Fibroblast of lung (primary cell): ENCODE measurements at regions not wholly inside any gene's neighbourhood (a gene's known extent, or its start where the extent isn't known, plus 50 kb on each side); places are given as distances from the start of the nearest gene placed in this dataset.

Source experiments
- DNase-seq, 2 donors: peaks; one replicate each; pipeline versions ENCODE4 v3.0.0 to v3.0.0-alpha.2; 2010; ENCODE audit warnings: low read depth in 2 of 2
- H2AFZ ChIP-seq: 2 replicates; pipeline ENCODE4 v1.5.1; 2012; ENCODE audit warnings: low read length, control low read depth, inconsistent platforms
- H3K27ac ChIP-seq: 2 replicates; pipeline ENCODE4 v1.5.1; 2011; ENCODE audit warnings: low read length, control low read depth; ENCODE audit not compliant: insufficient read depth
- H3K27me3 ChIP-seq: 2 replicates; pipeline ENCODE4 v1.5.1; 2011; ENCODE audit warnings: mild to moderate bottlenecking, low read length; ENCODE audit not compliant: control insufficient read depth, insufficient read depth
- H3K36me3 ChIP-seq: 2 replicates; pipeline ENCODE4 v1.5.1; 2011; ENCODE audit warnings: low read length; ENCODE audit not compliant: control insufficient read depth, insufficient read depth
- H3K4me1 ChIP-seq: 2 replicates; pipeline ENCODE4 v1.5.1; 2011; ENCODE audit warnings: low read length; ENCODE audit not compliant: control insufficient read depth, insufficient read depth; ENCODE audit errors: extremely low read depth
- H3K4me2 ChIP-seq: 2 replicates; pipeline ENCODE4 v1.5.1; 2011; ENCODE audit warnings: low read length, control low read depth; ENCODE audit not compliant: insufficient read depth; ENCODE audit errors: extremely low read depth
- H3K4me3 ChIP-seq, 4 experiments: fragments of 200-600 bp in 1 of 4; sonication (generic) in 1 of 4; replicated peaks in 1 of 4; 2 replicates each; pipeline ENCODE4 v1.5.1; 2011 to 2016; ENCODE audit warnings: low read length in 4 of 4, low read depth in 3 of 4, mild to moderate bottlenecking in 3 of 4, control low read depth in 2 of 4, inconsistent platforms in 1 of 4, mixed read lengths in 1 of 4; ENCODE audit not compliant: insufficient read depth in 1 of 4; ENCODE audit errors: control extremely low read depth in 1 of 4
- H3K79me2 ChIP-seq: 2 replicates; pipeline ENCODE4 v1.5.1; 2012; ENCODE audit warnings: mild to moderate bottlenecking, low read length, inconsistent platforms; ENCODE audit not compliant: control insufficient read depth, insufficient read depth
- H3K9ac ChIP-seq: 2 replicates; pipeline ENCODE4 v1.5.1; 2011; ENCODE audit warnings: mild to moderate bottlenecking, low read length, control low read depth; ENCODE audit not compliant: insufficient read depth
- H3K9me3 ChIP-seq: 2 replicates; pipeline ENCODE4 v1.5.1; 2012; ENCODE audit warnings: low read depth, low read length; ENCODE audit not compliant: control insufficient read depth, insufficient read depth
- H4K20me1 ChIP-seq: 2 replicates; pipeline ENCODE4 v1.5.1; 2011; ENCODE audit warnings: low read length; ENCODE audit not compliant: control insufficient read depth, insufficient read depth; ENCODE audit errors: extremely low read depth
- CTCF ChIP-seq, 2 donors: IDR thresholded peaks in 1 of 2; conservative IDR thresholded peaks in 1 of 2; 1 replicate in 1 of 2; 2 replicates in 1 of 2; pipeline ENCODE4 v1.5.1; 2011 to 2012; ENCODE audit warnings: low read length in 2 of 2, control low read depth in 1 of 2, inconsistent platforms in 1 of 2, low read depth in 1 of 2, mild to moderate bottlenecking in 1 of 2
- EZH2 ChIP-seq: IDR thresholded peaks from 2 replicates; pipeline ENCODE4 v1.5.1; 2012; ENCODE audit warnings: low read length, control low read depth, mild to moderate bottlenecking; ENCODE audit errors: missing control alignments

- no peaks in the 10 kb centered on the region for H3K79me2 ChIP-seq
- H3K27me3 ChIP-seq, result no peaks in the 10 kb centered on the region
- H3K36me3 ChIP-seq, result no peaks in the 10 kb centered on the region
- no peak overlapping the region for H3K27ac ChIP-seq
- no peak overlapping the region for H2AFZ ChIP-seq
- H4K20me1 ChIP-seq, result no peaks in the 10 kb centered on the region
- H3K4me1 ChIP-seq, result no peaks in the 10 kb centered on the region
- no peak overlapping the region for H3K4me3 ChIP-seq
- TF ChIP-seq EZH2, result no peak
- no peak for TF ChIP-seq CTCF (conservative IDR thresholded peaks at IDR 0.05 in 1 of 2, IDR thresholded peaks at IDR 0.05 in 1 of 2; ENCODE audit: low read depth in 1 of 2, low read length in 2 of 2)
- H3K9ac ChIP-seq, result no peak overlapping the region
- H3K4me2 ChIP-seq, result no peak overlapping the region
- H3K9me3 ChIP-seq, result no peaks in the 10 kb centered on the region
- DNase-seq, result no peak
Observed at GRCh38 chr3:116808725-116809124, 99.1 kb downstream of the TUSC7 start.

GRCh38 chr3:116809208-116809607, 99.6 kb downstream of the TUSC7 start:
- Histone ChIP-seq H3K4me2 (no peak overlapping the region), H3K27me3 (no peaks in the 10 kb centered on the region), H2AFZ (no peak overlapping the region), H3K36me3 (no peaks in the 10 kb centered on the region), H3K79me2 (no peaks in the 10 kb centered on the region), H3K9me3 (no peaks in the 10 kb centered on the region), H3K4me3 (no peak overlapping the region), H4K20me1 (no peaks in the 10 kb centered on the region), H3K9ac (no peak overlapping the region), H3K4me1 (no peaks in the 10 kb centered on the region), H3K27ac (no peak overlapping the region)
- TF ChIP-seq EZH2 (no peak), CTCF (conservative IDR thresholded peaks at IDR 0.05 in 1 of 2, IDR thresholded peaks at IDR 0.05 in 1 of 2; ENCODE audit: low read depth in 1 of 2, low read length in 2 of 2) (no peak)
- no peak for DNase-seq

DNA sequence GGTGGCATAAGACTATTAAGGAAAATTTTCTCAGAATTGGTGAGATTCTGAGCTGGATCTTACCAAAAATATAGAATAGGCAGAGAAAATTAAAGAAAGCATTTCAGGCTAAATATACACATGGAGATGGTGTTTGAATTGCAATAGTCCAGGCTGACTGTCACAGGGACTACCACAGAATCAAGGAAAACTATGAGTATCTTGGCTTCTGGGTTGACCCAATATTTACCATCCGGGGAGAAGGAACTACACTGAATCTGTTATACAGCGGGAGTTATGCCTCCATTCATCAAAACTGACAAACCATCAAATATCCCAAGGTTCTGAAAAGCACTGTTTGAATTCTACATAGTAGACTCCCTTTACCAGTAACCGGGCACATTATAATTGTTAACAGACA, 102.2 kb downstream of the TUSC7 start:
- Histone ChIP-seq H3K79me2 (no peaks in the 10 kb centered on the region), H3K4me1 (no peaks in the 10 kb centered on the region), H2AFZ (no peak overlapping the region), H4K20me1 (no peaks in the 10 kb centered on the region), H3K9ac (no peak overlapping the region), H3K27me3 (no peaks in the 10 kb centered on the region), H3K36me3 (no peaks in the 10 kb centered on the region), H3K4me3 (no peak overlapping the region), H3K9me3 (no peaks in the 10 kb centered on the region), H3K27ac (no peak overlapping the region), H3K4me2 (no peak overlapping the region)
- TF ChIP-seq EZH2, result no peak
- no peak for TF ChIP-seq CTCF (conservative IDR thresholded peaks at IDR 0.05 in 1 of 2, IDR thresholded peaks at IDR 0.05 in 1 of 2; ENCODE audit: low read depth in 1 of 2, low read length in 2 of 2)
- DNase-seq, result no peak
